ENCODE measurements at regions not wholly inside any gene's neighbourhood (a gene's known extent, or its start where the extent isn't known, plus 50 kb on each side); places are given as distances from the start of the nearest gene placed in this dataset.

- TF ChIP-seq CTCF (conservative IDR thresholded peaks at IDR 0.05) (no peak), ZFX (IDR thresholded peaks at IDR 0.05) (no peak)
These were observed 151.0 kb upstream of the RGMA start for GRCh38 chr15:93239993-93240392.

Data from C4-2B (cell line).